GM10266 (cell line): ENCODE measurements at regions not wholly inside any gene's neighbourhood (a gene's known extent, or its start where the extent isn't known, plus 50 kb on each side); places are given as distances from the start of the nearest gene placed in this dataset.

Experiments used
- DNase-seq: peaks from one replicate; pipeline ENCODE4 v3.0.0; 2012; ENCODE audit errors: extremely low spot score
- TF ChIP-seq, protein P1 (sequence below): IDR thresholded peaks from 2 replicates; pipeline ENCODE4 v1.5.1; 2012; ENCODE audit warnings: mild to moderate bottlenecking, low read depth; ENCODE audit not compliant: control insufficient read depth, insufficient read depth; ENCODE audit errors: missing control alignments

DNA sequence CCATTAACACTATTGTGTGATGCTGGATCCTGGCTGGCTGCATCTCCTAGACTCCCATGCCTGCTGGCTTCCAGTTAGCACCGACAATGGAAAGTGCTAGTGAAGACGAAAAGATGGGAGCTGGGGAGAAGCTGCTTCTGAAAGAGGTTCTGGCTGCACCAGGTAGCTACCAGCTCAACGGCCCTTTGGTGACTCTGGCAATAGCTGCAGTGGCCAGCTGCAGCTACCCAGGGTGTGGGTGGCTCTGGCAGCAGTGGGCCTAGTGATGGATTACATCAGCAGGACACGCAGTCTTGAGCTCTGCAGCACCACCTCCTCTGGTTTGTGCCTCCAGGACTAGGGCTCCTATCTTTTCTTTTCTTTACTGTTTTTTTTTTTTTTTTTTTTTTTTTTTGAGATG, 662.6 kb downstream of the MATN1 start:
- TF ChIP-seq, protein P1, sequence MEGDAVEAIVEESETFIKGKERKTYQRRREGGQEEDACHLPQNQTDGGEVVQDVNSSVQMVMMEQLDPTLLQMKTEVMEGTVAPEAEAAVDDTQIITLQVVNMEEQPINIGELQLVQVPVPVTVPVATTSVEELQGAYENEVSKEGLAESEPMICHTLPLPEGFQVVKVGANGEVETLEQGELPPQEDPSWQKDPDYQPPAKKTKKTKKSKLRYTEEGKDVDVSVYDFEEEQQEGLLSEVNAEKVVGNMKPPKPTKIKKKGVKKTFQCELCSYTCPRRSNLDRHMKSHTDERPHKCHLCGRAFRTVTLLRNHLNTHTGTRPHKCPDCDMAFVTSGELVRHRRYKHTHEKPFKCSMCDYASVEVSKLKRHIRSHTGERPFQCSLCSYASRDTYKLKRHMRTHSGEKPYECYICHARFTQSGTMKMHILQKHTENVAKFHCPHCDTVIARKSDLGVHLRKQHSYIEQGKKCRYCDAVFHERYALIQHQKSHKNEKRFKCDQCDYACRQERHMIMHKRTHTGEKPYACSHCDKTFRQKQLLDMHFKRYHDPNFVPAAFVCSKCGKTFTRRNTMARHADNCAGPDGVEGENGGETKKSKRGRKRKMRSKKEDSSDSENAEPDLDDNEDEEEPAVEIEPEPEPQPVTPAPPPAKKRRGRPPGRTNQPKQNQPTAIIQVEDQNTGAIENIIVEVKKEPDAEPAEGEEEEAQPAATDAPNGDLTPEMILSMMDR, result no peak
- no peak for DNase-seq

DNA sequence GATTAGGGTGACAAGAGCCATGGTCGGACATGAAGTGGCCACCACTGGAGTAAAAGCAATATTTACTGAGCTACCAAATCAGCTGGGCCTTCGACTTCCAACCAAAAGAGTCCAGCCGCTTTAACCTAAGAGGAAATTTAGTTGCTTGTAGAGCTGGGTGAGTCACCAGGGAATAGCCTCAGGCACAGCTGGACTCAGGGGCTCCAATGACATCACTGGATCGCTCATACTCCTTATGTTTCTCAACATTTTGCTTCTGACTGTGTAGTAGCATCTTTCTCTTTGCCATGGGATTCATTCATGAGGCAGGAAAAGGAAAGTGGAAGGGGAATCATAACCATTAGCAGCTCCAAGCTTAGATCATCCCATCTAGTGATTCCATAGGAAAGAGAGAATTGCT, 664.4 kb downstream of the MATN1 start:
- TF ChIP-seq, protein P1, result no peak
- DNase-seq, result no peak

DNA sequence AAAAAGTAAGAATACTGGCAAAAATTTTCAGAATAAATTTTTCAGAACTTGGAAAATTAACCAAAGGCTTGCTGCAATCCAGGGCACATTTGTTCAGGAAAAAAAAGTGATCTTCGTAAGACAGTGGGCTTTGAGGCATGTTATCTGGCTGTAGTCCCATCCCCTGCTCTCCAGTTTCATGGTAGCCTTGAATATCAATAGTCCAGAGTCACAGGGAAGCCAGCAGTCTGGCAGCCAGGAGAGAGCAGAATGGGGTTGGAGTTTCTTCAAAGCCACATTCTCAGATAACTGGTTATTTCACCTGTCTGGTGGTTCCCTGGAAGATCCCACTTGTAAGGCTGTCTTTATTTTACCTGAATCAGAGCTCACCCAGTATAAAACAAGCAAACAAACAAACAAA, 669.3 kb downstream of the MATN1 start:
- TF ChIP-seq, protein P1, result no peak
- DNase-seq, result no peak

DNA sequence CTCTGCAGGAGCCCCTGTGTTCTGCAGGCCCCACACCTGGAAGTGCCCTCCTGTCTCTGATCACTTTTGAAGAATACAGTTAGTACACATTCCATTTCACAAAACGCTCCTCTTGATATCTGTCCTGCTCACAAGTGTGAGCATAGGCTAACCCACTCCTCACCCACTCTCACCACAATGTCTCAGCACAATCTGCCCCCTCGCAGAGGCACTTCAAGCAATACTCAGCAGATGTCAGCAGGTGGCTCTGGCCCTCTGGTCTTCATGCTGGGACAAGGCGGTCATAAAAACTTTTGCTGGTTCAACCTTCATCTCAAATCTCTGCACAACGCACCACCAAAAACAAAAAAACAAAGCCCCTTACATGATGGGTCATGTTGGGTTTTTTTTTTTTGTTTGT, 671.2 kb downstream of the MATN1 start:
- DNase-seq, result no peak
- TF ChIP-seq, protein P1, result no peak

DNA sequence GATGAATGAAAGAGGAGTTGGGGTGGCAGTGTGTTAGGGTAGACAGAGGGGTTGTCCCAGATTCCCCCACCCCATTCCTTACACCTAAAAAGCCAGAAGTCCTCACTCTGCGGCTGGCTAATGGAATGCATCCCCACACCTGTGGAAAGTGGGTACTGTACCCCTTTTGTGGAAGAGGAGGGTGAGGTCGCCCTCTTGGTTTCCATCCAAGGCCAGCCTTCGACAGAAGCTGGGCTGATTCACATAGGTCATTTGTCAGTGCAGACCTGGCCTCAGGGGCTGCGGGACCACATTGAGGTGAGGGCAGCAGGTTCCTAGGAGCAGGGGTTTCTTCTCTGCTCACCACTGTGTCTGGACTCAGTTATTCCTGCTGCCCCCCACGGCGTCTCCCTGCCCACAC, 671.6 kb downstream of the MATN1 start:
- DNase-seq, result no peak
- TF ChIP-seq, protein P1, result no peak

DNA sequence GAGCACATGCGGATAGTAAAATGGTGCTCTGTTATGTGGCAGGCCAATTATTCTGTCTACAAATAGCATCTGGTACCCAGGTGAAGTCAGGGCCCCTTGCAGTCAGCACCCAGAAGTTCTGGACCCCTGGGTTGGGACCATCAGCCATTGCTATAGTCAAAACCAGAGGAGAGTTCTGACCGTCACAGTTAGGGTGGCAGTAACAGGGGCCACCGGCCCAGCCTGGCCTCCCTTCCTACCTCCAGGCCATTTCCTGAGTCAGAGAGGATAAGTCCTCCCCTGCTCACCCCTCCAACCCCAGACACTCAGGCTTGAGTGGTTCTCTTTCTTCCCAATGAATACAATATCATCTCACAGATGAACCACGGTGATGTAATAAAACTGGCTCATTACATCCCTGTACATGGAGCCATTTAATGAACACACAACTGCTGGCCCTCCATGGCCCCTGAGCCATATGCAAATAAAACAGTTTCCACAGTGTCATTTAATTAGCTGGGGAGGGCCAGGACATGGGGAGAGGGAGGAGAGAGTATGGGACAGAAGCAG, 673.6 kb downstream of the MATN1 start:
- TF ChIP-seq, protein P1, result no peak
- DNase-seq, result no peak

DNA sequence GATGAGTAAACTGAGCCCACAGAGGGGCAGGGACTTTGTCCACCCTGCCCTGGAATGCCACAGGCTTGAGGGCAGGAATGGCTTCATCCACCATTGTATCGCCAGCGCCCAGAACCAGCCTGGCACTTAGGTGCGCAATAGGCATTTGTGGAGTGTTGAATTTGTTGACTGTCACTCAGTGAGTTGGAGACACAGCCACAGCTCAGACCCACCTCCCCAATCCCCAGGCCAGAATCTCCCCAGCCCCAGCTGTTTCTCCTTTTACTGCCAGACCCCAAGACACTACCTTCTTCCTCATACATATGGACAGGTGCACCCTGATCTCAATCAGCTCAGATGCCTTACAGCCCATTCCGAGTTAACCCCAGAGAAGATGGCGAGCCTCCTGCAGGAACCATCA, 674.5 kb downstream of the MATN1 start:
- TF ChIP-seq, protein P1, result no peak
- DNase-seq, result no peak
